Kidney (tissue), 13 donors: ENCODE measurements at regions not wholly inside any gene's neighbourhood (a gene's known extent, or its start where the extent isn't known, plus 50 kb on each side); places are given as distances from the start of the nearest gene placed in this dataset.

Experiments
- DNase-seq, 5 donors: peaks; one replicate each; pipeline ENCODE4 v3.0.0-alpha.2; 2013 to 2020
- FAIRE-seq: peaks from 2 replicates; lab custom pipeline; 2012; peaks lifted over from hg19 to GRCh38; lab: Jason Lieb, UNC
- H3K27ac ChIP-seq, 2 donors: one replicate each; pipeline ENCODE4 v1.7.0; 2013; ENCODE audit warnings: low read depth in 2 of 2, low read length in 2 of 2, inconsistent platforms in 1 of 2
- H3K27me3 ChIP-seq: one replicate; pipeline ENCODE4 v1.7.1; 2013; ENCODE audit warnings: low read length, inconsistent platforms; ENCODE audit not compliant: control insufficient read depth, insufficient read depth
- H3K36me3 ChIP-seq, 3 donors: one replicate each; pipeline versions ENCODE4 v1.7.0 to v1.7.1; 2013; ENCODE audit warnings: low read length in 3 of 3, control low read depth in 1 of 3, inconsistent platforms in 1 of 3; ENCODE audit not compliant: insufficient read depth in 3 of 3, control insufficient read depth in 2 of 3
- H3K4me1 ChIP-seq, 3 donors: one replicate each; pipeline versions ENCODE4 v1.7.0 to v1.7.1; 2013; ENCODE audit warnings: low read length in 3 of 3, inconsistent platforms in 1 of 3, low read depth in 1 of 3; ENCODE audit not compliant: control insufficient read depth in 2 of 3, insufficient read depth in 2 of 3
- H3K4me3 ChIP-seq, 3 donors: one replicate each; pipeline versions ENCODE4 v1.7.0 to v1.8.1; 2013; ENCODE audit warnings: low read length in 3 of 3, control low read depth in 1 of 3, inconsistent platforms in 1 of 3
- H3K9ac ChIP-seq, 3 donors: one replicate each; pipeline versions ENCODE4 v1.7.0 to v1.7.1; 2013; ENCODE audit warnings: low read length in 3 of 3, control low read depth in 1 of 3, inconsistent platforms in 1 of 3
- H3K9me3 ChIP-seq, 3 donors: one replicate each; pipeline versions ENCODE4 v1.7.0 to v1.7.1; 2013; ENCODE audit warnings: low read length in 3 of 3, control low read depth in 1 of 3, inconsistent platforms in 1 of 3; ENCODE audit not compliant: control insufficient read depth in 2 of 3, insufficient read depth in 1 of 3
- CTCF ChIP-seq: IDR thresholded peaks from 3 replicates; pipeline ENCODE4 v1.5.1; 2012; ENCODE audit warnings: mild to moderate bottlenecking, moderate library complexity, borderline replicate concordance; ENCODE audit not compliant: insufficient read depth; ENCODE audit errors: extremely low read depth
- intact Hi-C: fragments of 100-400 bp; cut with DNase I; formaldehyde crosslinking; loops from one replicate; pipeline ENCODE4 v1.11.1; 2022
- donor health status: control.
- donor health status: control.
- donor health status: control.
- donor health status: control.
- donor health status: control.
- donor health status: DM: yes; HTN: yes; CAD: no.
- donor health status: Normal renal cell carcinoma (clear cell type).

GRCh38 chr10:36256948-36257356, 614.9 kb upstream of the FZD8 start:
- DNase-seq, result no peak
- Histone ChIP-seq H3K4me3 (no peak overlapping the region), H3K9ac (no peak overlapping the region), H3K9me3 (no peaks in the 10 kb centered on the region), H3K27ac (no peak overlapping the region), H3K27me3 (no peaks in the 10 kb centered on the region), H3K4me1 (no peaks in the 10 kb centered on the region), H3K36me3 (no peaks in the 10 kb centered on the region)
- no peak for TF ChIP-seq CTCF
- FAIRE-seq, result no peak
- intact Hi-C loops, result no loop called here

GRCh38 chr10:36256166-36256565, 614.1 kb upstream of the FZD8 start:
- DNase-seq, result peak in 3 of 5 donors; percentile 11 to 53 (median 42)

GRCh38 chr10:36254199-36254598, 612.1 kb upstream of the FZD8 start:
- no peak for TF ChIP-seq CTCF
- Histone ChIP-seq H3K27me3 (no peaks in the 10 kb centered on the region), H3K27ac (no peak overlapping the region), H3K9me3 (no peaks in the 10 kb centered on the region), H3K36me3 (no peaks in the 10 kb centered on the region), H3K4me1 (no peaks in the 10 kb centered on the region), H3K4me3 (no peak overlapping the region), H3K9ac (no peak overlapping the region)
- DNase-seq, result peak; percentile 21 to 83 (median 33)
- intact Hi-C loops, result no loop called here
- FAIRE-seq, result no peak

More at GRCh38 chr10:36256166-36256565, 614.1 kb upstream of the FZD8 start:
- H3K4me1 ChIP-seq, result no peaks in the 10 kb centered on the region
- H3K9ac ChIP-seq, result no peak overlapping the region
- no peaks in the 10 kb centered on the region for H3K36me3 ChIP-seq
- H3K9me3 ChIP-seq, result no peaks in the 10 kb centered on the region
- no peak for TF ChIP-seq CTCF
- H3K27ac ChIP-seq, result no peak overlapping the region
- FAIRE-seq, result no peak
- no peaks in the 10 kb centered on the region for H3K27me3 ChIP-seq
- intact Hi-C loops, result no loop called here
- no peak overlapping the region for H3K4me3 ChIP-seq

DNA sequence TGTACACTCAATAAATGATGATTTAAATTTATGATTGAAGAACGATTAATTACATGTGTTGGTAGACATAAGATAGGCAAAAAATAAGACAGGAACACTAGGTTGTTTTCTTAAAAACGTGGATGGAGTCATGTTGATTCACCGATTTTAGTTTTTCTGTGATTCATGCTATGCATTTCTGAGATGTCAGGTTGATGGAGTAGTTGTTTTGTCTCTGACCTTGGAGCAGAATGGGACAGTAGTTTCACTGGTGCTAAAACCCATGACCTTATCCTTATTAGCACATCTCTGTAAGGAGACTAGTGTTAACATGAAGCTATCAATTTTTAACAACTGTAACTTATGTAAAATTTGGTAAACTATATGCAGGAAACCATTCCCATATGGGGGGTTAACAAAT, 611.6 kb upstream of the FZD8 start:
- H3K9me3 ChIP-seq, result no peaks in the 10 kb centered on the region
- FAIRE-seq (no peak), DNase-seq (no peak)
- intact Hi-C loops, result no loop called here
- no peak overlapping the region for H3K4me3 ChIP-seq
- no peaks in the 10 kb centered on the region for H3K27me3 ChIP-seq
- TF ChIP-seq CTCF, result no peak
- no peak overlapping the region for H3K9ac ChIP-seq
- H3K4me1 ChIP-seq, result no peaks in the 10 kb centered on the region
- H3K36me3 ChIP-seq, result no peaks in the 10 kb centered on the region
- no peak overlapping the region for H3K27ac ChIP-seq
